Psoas muscle (tissue), 7 donors: ENCODE measurements at regions not wholly inside any gene's neighbourhood (a gene's known extent, or its start where the extent isn't known, plus 50 kb on each side); places are given as distances from the start of the nearest gene placed in this dataset.

Experiments
- ATAC-seq, 4 donors: fragments of 200-7000 bp; cut with Tn5 transposase; one replicate each; pipeline ENCODE4 v1.9.1; 2020; ENCODE audit warnings: moderate library complexity in 3 of 4, mild to moderate bottlenecking in 2 of 4
- DNase-seq, 2 donors: peaks; one replicate each; pipeline ENCODE4 v3.0.0-alpha.2; 2020
- H3K27ac ChIP-seq: fragments of 200-600 bp; one replicate; pipeline ENCODE4 v1.8.0; 2022
- H3K27me3 ChIP-seq, 3 donors: fragments of 200-600 bp in 1 of 3; one replicate each; pipeline versions ENCODE4 v1.6.1 to v1.8.0; 2013 to 2022; ENCODE audit warnings: low read length in 2 of 3, mild to moderate bottlenecking in 2 of 3, moderate library complexity in 1 of 3; ENCODE audit not compliant: insufficient read depth in 3 of 3
- H3K36me3 ChIP-seq, 2 donors: fragments of 200-600 bp in 1 of 2; one replicate each; pipeline versions ENCODE4 v1.6.1 to v1.8.0; 2013 to 2022; ENCODE audit warnings: low read depth in 1 of 2, mild to moderate bottlenecking in 1 of 2, moderate library complexity in 1 of 2; ENCODE audit not compliant: insufficient read depth in 1 of 2
- H3K4me1 ChIP-seq: fragments of 200-600 bp; one replicate; pipeline ENCODE4 v1.8.0; 2022
- H3K4me3 ChIP-seq: fragments of 200-600 bp; one replicate; pipeline ENCODE4 v1.8.0; 2022; ENCODE audit warnings: mild to moderate bottlenecking
- H3K9me3 ChIP-seq: fragments of 200-600 bp; one replicate; pipeline ENCODE4 v1.8.0; 2022
- CTCF ChIP-seq: fragments of 200-600 bp; IDR thresholded peaks from one replicate; pipeline ENCODE4 v1.8.0; 2022; ENCODE audit warnings: antibody characterized with exemption
- WGBS, 3 donors: extraction: QIAGEN DNeasy Blood & Tissue Kit; methylation state at CpG; one replicate each; pipeline versions ENCODE4 v1.1.6 to v1.1.7; 2013; 5-methylcytosine and 5-hydroxymethylcytosine counted together
- intact Hi-C, 2 donors: fragments of 100-400 bp; cut with DNase I; formaldehyde crosslinking; loops; one replicate each; pipeline versions ENCODE4 v1.11.0 to v1.14.2; 2022
- donor health status: healthy with polysubstance abuse.
- donor health status: DM: no; HTN: no; CAD: no; lungs with moderate emphysema.
- donor health status: Bipolar disorder and iron deficiency.
- donor health status: healthy.
- donor health status: DM: yes; HTN: yes; CAD: no.
- donor health status: DM: no; HTN: no; CAD: no.
- donor health status: DM: yes; HTN: yes; CAD: no.

GRCh38 chr1:201656311-201657032 lies 117.5 kb downstream of the NAV1 start:
- DNase-seq, result peak in 1 of 2 donors; percentile 27
- no peaks in the 10 kb centered on the region for H3K27me3 ChIP-seq
- no peaks in the 10 kb centered on the region for H3K36me3 ChIP-seq
- no peak overlapping the region for H3K27ac ChIP-seq
- TF ChIP-seq CTCF, result no peak
- intact Hi-C loops, result no loop called here
- no peaks in the 10 kb centered on the region for H3K9me3 ChIP-seq
- WGBS, 3 donors, result 52 to 63% (median 56%) methylated on average over 8 of the region's 8 CpGs
- no peaks in the 10 kb centered on the region for H3K4me1 ChIP-seq
- no peak for ATAC-seq
- H3K4me3 ChIP-seq, result no peak overlapping the region

GRCh38 chr1:201659572-201659971 lies 120.6 kb downstream of the NAV1 start:
- intact Hi-C loops, result no loop called here
- no peaks in the 10 kb centered on the region for H3K27me3 ChIP-seq
- no peak overlapping the region for H3K27ac ChIP-seq

GRCh38 chr1:201660931-201661822 lies 122.2 kb downstream of the NAV1 start:
- 69 to 80% (median 79%) methylated on average over 7 of the region's 7 CpGs for WGBS, 3 donors
- intact Hi-C loops, result no loop called here

More at GRCh38 chr1:201659572-201659971, 120.6 kb downstream of the NAV1 start:
- ATAC-seq (no peak), DNase-seq (no peak)
- no peaks in the 10 kb centered on the region for H3K4me1 ChIP-seq
- no peak overlapping the region for H3K4me3 ChIP-seq
- no peaks in the 10 kb centered on the region for H3K9me3 ChIP-seq
- no peaks in the 10 kb centered on the region for H3K36me3 ChIP-seq
- WGBS, 3 donors, result 76 to 88% (median 79%) methylated on average over 3 of the region's 3 CpGs
- TF ChIP-seq CTCF, result no peak

GRCh38 chr1:201661823-201662359 lies 123.0 kb downstream of the NAV1 start:
- no peak overlapping the region for H3K4me3 ChIP-seq
- TF ChIP-seq CTCF, result no peak
- no peaks in the 10 kb centered on the region for H3K9me3 ChIP-seq
- ATAC-seq (no peak), DNase-seq (no peak)
- H3K27ac ChIP-seq, result no peak overlapping the region
- intact Hi-C loops, result no loop called here
- H3K4me1 ChIP-seq, result no peaks in the 10 kb centered on the region
- peaks cover 0 to under 1% (median 0%) of the 10 kb centered on the region in 3 donors for H3K27me3 ChIP-seq
- WGBS, 3 donors, result 76 to 81% (median 80%) methylated on average over 8 of the region's 8 CpGs
- H3K36me3 ChIP-seq, result no peaks in the 10 kb centered on the region

More at GRCh38 chr1:201660931-201661822, 122.2 kb downstream of the NAV1 start:
- H3K36me3 ChIP-seq, result no peaks in the 10 kb centered on the region
- no peaks in the 10 kb centered on the region for H3K27me3 ChIP-seq
- no peak for ATAC-seq
- H3K27ac ChIP-seq, result no peak overlapping the region
- no peak overlapping the region for H3K4me3 ChIP-seq
- H3K9me3 ChIP-seq, result no peaks in the 10 kb centered on the region
- no peaks in the 10 kb centered on the region for H3K4me1 ChIP-seq
- no peak for TF ChIP-seq CTCF
- no peak for DNase-seq
